GM12891 (cell line): ENCODE measurements at regions not wholly inside any gene's neighbourhood (a gene's known extent, or its start where the extent isn't known, plus 50 kb on each side); places are given as distances from the start of the nearest gene placed in this dataset.

Source experiments
- PAX5 ChIP-seq: IDR thresholded peaks from 2 replicates; pipeline ENCODE4 v1.6.1; 2011; ENCODE audit warnings: low read length, moderate library complexity, mild to moderate bottlenecking; ENCODE audit not compliant: insufficient read depth, severe bottlenecking
- POLR2A ChIP-seq: IDR thresholded peaks from 2 replicates; pipeline ENCODE4 v1.6.1; 2011; ENCODE audit warnings: low read depth, low read length, control low read depth
- POLR2AphosphoS5 ChIP-seq: IDR thresholded peaks from 2 replicates; pipeline ENCODE4 v1.6.1; 2011; ENCODE audit warnings: low read depth, low read length, control low read depth

- TF ChIP-seq POLR2A (no peak), POLR2AphosphoS5 (no peak), PAX5 (no peak)
These were observed 837.6 kb upstream of the GHITM start for GRCh38 chr10:83301732-83302131.
